ENCODE measurements at regions not wholly inside any gene's neighbourhood (a gene's known extent, or its start where the extent isn't known, plus 50 kb on each side); places are given as distances from the start of the nearest gene placed in this dataset.
"Not testable (repeated sequence)": the region's sequence is repeated elsewhere in the genome, so short reads cannot be mapped to it uniquely, and the experiment has no call there.

DNA sequence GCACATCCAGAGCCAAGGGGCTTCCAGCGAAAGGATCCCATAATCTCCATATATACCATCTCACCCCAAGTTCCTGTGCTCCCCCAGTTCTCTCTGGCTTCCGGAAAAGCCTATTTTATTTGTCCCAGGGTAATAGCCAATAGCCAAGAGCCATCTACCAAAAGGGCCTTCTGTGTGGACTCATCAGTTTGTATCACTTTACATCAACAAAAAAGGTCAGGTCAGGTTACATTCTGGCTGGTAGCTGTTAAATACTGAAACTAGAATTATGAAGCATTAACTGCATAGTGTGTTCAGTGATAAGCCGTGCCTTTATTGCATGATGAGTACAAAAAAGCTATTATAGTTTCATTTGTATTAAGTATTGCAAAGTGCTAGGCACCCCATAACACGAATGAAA, 223.7 kb downstream of the IRS1 start:
- DNase-seq, result no peak

DNA sequence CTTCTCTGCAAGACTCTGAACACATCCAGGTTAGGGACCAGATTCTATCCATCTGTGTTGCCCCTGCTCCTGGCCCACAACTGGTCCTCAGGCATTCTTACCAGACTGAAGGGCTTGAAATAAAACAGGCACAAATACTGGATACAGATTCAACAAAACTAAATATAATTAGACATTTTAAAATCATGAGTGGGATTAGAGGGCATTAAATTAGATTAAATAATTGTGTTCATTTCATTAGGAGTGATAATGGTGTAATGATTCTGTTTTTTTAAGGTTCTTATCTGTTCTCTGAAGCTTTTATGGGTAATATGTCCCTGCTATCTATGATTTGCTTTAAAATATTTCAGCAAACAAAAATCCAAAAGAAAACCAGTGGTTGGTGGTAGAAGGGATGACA, 226.5 kb downstream of the IRS1 start:
- DNase-seq, result no peak

DNA sequence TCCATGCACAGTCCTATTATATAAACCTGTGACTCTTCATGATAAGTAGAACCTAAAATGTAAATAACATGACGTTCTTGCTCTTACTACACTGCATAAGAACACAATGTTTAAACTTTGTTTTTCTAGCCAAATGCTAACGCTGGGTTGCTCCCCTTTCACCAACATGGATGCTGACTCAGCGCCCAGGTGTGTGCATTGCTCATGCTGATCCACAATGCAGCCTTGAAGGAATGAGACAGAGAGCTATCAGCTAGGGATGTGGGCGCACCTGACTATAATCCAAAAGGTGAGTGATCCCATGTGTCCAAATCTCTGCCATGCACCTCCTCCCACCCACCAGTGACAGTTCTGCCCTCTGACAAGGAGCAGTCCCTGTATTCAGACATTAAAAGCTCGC, 235.0 kb downstream of the IRS1 start:
- DNase-seq, result no peak

DNA sequence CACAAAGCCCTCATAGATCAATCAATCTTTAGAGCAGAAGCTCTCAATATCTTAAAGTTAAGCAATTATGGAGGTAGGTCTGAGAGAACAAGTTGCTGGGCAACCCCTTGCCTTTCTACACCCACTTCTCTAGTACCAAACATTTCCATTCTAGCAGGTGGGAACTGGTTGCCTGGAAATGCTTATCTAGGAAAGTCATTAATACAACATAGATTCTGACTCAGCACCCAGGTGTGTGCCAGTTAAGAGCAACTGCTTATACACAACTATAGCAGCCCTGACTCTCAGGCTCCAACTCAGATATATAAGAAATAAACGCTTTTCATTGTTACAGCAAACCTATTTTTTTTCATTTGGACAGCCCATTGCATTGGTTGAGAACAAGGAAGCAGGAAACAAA, 237.7 kb downstream of the IRS1 start:
- DNase-seq, result no peak

DNA sequence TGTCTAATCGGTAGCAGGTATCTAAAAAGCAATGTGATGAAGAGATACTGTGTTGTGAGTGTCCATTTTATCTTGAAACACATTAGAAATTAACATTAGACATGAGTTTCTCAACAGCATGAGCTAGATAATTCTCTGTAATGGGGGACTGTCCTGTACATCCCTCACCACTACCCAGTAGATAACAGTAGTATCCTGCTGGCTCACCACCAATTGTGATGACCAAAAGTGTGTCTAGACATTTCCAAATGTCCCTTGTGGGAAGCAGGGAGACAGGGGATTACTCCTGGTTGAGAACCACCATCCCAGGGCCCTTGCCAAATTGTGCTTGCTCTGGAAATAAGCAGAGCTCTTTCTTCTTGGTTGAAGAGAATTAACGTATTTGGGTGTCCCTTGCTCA, 239.3 kb downstream of the IRS1 start:
- DNase-seq, result no peak

DNA sequence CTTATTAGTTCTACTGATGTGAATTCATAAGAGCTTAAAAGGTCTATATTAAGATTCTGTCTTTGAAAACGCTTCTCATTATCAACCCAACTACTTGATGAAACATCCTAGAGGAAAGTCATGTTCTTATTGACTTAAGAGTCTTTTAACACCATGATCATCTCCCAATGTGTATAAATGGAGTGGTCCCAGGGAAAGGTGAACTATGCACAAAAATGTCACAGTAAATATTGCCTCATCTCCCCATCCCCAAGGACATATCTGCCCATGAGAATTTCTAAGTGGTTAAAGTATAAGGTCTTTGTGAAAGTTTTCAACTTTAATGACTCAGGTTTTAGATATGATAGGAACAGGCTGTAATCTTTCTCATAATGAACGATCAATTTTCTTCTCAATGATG, 240.1 kb downstream of the IRS1 start:
- DNase-seq, result no peak

DNA sequence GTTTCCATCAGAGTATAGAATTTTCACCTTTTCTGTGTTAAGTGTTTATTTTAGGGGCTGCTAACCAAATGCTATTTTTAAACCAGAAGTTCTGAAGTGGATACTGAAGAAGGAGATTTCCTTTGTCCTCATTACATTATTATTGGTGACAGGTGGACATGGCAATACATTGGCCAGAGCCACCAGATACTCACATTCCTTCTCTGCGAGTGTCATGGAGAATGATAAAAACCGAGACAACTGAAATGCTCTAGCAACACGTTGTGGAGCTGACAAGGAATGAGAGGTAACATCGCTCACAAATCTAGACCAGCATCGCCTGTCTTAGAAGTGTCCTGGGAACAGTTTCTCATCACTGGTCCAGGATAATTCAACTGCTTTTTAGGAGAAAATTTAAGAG, 241.2 kb downstream of the IRS1 start:
- DNase-seq, result no peak

DNA sequence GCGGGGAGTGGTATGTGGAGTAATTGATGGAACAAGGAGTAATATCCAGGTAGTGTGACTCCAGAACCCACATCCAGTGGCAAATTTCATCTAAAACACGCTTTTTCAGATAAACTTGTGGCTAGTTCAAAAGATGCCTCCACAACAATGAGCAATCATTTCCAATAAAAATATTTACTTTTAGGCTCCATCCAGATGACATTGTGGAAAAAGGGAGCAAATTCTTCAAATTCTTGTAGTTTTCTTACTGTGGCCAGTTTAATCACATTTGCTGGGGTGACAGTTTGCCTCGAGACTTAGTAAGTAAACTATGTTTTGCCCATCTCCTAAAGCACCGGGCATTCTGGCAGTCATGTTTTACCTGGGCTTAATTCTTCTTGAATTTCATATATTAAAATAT, 243.6 kb downstream of the IRS1 start:
- no peak for DNase-seq

DNA sequence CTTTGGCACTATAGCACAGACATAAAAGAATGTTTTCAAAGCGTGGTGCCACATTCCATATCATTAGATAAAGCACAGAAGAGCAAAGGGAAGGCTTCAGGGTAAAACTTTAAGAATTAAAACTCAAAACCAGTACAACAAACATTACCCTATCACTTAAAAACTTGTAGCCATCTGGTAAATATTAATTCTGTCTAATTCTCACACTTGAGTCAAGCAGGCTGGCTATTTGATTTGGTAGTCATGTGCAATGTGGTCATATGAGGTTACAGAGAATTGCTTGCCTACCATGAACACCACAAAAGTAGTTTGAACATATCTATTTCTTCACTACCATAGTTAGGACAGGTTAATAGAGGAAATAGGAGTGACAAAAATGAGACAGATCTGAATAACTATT, 244.9 kb downstream of the IRS1 start:
- no peak for DNase-seq

DNA sequence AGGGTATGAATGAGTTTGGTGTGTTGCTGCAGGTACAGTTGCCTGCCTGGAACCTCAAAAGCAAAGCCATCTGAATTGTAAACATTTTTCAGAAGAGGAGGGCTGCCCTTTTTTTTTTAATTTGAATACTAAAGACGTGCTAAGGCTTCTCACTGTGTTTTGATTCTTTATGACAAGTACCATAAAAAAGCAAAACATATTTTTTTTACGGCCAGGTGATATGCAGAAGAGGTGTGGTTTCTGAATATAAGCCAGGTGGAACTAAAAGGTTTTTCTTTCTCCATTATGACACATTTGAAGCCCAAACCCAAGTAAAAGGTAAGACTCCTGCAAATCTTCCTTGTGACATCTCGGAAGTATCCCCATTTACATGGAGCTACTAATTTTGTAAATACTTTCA, 246.3 kb downstream of the IRS1 start:
- DNase-seq, result no peak

DNA sequence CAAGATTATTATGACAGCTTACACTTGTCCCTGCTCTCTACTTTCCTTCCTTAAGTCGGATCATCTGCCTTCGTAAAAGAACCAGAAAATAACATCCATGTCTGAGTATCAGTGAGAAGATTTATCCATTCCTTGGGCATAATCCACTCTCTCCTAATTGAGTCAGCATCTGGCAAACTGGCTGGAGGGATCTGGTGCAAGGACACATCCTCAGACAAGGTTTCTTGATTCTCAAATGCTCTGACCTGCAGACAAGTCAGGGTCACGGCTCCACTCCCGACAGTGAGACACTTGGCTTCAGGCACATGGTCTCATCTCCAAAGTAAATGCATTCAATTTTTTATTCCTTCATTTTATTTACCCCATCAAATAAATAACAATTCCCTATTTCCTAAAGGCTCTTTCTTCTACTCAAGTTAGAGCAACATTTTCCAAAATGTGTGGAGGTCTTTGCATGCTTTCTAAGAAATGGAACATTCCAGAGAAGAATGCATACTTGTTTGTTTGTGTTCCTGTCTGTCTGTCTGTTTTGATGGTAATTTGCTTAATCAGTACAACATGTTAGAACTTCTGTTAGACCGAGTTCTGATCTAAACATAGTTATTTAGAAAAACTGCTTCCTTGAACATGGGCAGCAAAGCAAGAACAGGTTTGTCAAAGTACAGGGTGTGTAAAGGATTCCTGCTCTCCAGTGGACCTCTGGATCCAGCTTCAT, 246.9 kb downstream of the IRS1 start:
- DNase-seq, result no peak

DNA sequence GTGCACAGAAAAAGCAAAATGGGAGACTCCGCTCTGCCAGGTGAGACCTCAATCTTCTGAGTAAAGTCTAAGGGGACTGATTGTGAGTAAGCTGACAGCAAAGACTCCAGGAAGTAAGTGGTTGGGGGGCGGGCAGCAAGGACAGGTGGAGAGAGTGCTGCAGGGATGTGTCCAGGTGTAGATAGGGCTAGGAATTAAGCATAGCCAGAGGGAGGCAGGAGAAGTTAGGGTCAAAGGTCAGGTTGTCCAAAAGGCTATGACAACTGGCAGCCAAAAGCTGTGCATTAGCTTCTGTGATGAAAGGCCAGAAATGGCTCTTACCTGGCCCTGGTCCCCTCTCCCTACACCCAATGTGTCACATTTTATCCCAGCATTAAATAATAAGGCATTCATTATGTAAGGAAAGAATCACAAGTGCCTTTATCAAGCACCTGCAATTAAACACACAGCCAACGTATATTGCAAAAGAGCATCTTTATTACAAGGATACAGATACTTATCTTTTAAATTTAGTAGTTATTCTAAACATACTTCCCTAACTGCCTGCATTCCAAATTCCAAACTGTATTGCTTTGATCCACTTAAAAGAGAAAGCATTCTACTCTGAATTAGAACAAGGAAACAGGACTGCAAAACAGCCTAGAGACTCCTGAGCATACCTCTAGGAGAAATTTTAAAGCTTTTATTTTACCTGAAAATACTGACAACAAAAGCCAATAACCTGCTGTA, 247.9 kb downstream of the IRS1 start:
- no peak for DNase-seq

DNA sequence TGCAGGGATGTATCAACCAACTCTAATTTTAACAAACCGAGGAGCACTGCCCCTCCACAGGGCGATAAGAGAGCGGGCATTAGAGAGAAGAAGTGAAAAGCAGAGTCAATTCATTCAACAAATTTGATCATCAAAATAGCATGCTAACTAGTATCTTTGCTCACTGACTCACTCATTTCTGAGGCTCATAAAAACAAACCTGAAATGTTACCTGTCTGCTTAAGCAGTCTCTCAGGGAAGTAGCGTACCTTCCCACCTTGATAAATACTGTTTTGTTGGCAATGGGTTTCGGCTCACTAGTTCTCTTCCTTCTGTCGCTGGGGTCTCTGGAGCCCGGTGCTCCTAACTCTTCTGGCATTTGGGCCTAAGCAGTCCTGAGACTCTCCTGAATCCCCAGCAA, 248.8 kb downstream of the IRS1 start:
- no peak for DNase-seq

DNA sequence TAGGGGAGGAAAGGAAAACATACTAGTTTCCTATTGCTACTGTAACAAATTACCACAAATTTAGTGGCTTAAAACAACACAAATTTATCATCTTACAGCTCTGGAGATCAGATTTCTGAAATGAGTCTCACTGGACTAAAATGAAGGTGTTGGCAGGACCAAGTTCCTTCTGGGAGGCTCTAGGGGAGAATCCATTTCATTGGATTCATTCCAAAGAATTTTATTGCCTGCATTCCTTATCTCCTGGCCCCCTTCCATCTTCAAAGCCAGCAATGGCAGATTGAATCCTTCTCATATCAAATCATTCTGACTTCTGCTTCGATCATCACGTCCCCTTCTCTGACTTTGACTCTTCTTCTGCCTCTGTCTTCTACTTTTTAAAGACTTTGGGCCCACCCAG, 250.9 kb downstream of the IRS1 start:
- DNase-seq, result no peak

DNA sequence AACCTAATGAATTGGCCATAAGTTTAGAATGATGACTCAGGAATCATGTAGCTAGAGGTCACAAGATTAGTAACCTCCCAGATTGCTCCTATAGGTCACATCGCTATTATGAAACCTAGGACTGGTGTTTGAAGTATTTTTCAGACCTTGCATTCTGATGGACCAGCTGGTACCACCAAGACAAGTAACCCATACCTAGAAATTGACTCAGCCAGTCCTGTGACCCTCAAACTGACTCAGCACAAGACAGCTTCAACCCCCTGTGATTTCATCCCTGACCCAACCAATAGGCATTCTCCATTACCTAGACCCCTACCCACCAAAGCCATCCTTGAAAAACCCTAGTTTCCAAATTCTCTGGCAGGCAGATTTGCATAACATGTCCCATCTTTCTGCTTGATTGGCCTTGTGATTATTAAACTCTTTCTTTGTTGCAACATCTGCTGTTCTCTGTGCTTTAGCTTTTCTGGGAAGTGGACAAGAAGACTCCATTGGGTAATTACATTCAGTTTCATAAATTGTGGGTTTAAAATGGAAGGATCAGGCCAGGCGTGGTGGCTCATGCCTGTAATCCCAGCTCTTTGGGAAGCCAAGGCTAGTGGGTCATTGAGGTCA, 254.9 kb downstream of the IRS1 start:
- DNase-seq, result no peak

DNA sequence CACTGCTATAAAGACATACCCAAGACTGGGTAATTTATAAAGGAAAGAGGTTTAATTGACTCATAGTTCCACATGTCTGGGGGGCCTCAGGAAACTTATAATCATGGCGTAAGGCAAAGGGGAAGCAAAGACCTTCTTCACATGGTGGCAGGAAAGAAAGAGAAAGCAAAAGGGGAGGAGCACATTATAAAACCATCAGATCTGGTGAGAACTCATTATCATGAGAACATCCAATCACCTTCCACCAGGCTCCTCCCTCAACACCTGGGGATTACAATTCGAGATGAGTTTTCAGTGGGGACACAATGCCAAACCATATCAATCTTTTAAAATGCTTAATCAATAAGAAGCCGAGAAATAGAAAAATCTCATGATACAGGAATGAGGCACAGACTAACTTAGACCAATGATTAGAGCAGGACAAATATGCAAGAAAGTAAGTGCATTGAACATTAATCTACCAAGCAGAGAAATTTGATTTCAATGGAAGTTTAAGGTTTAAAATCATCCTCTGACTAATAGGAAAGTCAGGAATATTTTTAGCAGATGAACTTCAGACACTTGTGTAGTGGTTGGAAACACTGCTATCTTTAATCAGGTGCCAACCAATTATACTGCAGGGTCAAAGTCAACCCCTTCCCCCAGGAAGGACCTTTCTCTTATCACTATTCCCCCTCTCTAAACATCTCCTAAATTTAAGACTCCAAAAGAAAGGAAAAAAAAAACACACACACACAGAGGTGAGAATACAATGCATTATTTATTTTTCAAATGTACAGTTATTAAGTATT, 259.2 kb downstream of the IRS1 start:
- DNase-seq, result no peak

DNA sequence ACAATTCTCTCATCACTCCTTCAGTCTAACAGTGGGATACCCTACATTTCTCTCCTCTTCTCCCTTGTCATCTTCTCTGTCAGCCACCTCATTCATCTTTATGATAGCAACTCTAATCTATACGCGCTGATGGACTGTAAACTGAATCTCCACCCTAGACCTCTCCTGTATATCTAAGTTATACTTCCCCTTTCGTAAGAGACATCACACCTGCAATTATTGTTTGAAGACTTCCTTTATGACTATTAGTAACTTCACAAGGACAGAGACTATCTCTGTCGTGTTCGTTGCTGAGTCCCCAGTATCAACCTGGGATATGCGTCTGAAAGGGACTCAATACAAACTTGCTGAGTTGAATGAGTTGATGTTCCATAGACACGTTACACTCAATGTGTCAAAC, 263.2 kb downstream of the IRS1 start:
- DNase-seq, result no peak

DNA sequence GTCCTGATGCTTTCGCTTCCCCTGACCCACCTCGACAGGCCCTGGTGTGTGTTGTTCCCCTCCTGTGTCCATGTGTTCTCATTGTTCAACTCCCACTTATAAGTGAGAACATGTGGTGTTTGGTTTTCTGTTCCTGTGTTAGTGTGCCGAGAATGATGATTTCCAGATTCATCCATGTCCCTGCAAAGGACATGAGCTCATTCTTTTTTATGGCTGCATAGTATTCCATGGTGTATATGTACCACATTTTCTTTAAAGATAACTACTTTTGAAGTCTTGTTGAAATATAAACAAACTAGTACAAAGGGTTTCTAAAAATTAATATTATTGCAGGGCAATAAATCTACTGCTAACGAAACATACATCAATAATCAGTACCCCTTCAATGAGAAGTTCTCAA, 266.6 kb downstream of the IRS1 start:
- not testable (repeated sequence) for DNase-seq

DNA sequence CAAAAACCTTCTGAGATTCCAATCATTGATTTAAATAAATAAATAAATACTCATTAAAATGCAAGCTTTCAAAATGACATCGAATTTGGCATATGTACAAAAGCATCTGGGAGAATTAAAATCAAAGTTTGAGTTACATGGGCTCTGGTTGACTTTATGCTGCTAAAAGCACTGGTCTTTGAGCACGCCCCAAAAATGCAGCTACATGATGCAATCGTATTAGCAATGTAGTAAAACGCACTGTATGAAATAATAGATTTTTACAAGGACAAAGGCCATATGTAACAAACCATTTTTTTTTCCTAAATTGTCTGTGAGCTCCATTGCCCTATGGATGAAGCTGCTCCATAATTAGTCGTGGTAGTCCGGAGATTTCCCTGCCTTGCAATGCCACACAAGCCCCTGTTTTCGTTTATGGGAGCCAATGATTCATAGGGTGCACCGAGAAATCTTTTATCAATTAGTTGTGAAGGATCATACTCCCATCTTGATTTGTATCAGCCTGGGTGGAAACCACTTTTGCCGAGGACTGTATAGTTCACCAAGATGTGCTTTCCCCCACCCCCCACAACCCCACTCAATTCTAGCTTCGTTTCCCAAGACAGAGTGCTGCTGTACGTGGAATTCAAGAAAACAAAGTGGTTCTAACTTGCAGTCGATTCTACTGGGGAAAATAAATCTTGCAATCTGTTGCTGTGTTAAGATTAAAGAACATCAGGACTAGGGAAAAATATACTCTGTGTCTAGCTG, 268.4 kb downstream of the IRS1 start:
- DNase-seq, result no peak

DNA sequence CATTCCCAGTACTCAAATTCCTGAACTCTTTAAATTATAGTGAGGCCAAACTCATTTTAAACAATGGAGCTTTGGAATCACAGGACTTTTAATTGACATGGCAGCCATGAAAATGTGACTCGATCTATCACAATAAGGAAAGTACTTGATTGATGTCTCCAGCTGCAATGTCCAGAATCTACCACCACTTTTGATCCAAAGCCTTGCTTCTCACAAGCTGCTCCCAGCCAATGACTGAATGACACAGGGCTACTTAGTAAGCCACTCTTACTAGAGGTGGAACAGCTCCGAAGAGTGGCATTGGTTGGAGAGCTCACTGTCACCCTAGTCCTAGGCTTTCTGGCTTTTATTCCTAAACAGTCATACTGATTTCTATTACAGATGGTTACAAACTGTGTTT, 270.1 kb downstream of the IRS1 start:
- DNase-seq, result no peak

DNA sequence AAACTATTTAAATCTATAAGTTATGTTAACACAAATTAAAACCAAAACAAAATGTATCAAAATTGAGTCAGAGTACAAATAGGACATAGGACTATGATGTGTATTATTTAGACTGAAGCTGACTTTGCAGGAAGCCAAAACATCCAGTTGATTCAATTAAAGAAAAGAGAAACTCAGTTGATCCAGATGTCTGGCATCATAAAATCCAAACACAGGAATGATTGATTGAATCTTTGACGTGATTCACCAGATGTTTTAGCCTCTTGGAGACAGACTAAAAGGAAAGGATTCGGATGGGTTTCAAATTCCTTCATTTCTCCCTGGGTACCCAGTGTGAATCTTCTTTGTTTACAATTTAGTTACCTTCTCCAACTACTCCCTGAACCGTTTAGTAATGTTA, 272.9 kb downstream of the IRS1 start:
- no peak for DNase-seq

DNA sequence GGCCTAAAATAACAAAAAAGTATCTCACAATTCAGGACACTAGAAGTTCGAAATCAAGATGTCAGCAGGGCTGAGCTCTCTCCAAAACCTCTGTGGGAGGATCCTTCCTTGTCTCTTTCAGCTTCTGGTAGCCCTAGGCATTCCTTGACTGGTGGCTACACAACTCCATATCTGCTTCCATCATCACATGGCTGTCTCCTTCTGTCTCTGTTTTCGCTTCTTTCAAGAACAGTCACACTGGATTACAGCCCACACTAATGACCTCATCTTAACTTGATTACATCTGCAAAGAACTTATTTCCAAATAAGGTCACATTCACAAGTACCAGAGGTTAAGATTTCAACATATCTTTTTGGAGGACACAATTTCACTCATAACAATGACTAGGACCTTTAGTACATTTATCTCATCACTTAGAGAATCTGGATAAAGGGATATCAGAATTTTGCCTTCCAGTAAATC, 275.2 kb downstream of the IRS1 start:
- DNase-seq, result no peak

DNA sequence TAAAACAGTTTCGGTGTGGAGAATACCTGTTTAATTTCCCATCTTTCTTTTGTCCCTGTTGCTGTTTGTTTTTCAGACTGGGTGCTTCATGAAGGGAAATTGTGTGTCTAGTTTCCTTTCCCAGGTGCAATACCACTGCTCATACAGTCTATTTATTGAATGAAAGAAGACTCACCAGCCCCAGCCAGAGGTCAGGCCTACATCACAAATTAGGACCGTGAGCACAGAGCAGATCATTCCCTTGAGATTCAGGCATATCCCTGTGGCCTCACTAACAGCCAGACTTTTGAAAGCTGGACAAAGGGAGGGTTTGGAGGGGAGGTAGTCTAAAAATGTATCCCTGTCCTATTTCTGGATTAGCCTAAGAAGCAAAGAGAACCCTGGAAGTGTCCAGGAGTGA, 278.9 kb downstream of the IRS1 start:
- no peak for DNase-seq

Data from CD4-positive, alpha-beta T cell treated with Interleukin-4 for 1 hour (primary cell).